Non-pigmented ciliary epithelial cell (primary cell): ENCODE measurements at regions not wholly inside any gene's neighbourhood (a gene's known extent, or its start where the extent isn't known, plus 50 kb on each side); places are given as distances from the start of the nearest gene placed in this dataset.
A peak's percentile ranks its signal among the peaks of the same experiment; 100 is the strongest.

Experiments
- DNase-seq: peaks from one replicate; pipeline ENCODE4 v3.0.0-alpha.2; 2010; ENCODE audit warnings: low read depth

GRCh38 chr17:65405563-65405962 lies 155.9 kb downstream of the AXIN2 start:
- DNase-seq: no peak

GRCh38 chr17:65404761-65405160 lies 156.7 kb downstream of the AXIN2 start:
- no peak for DNase-seq

- DNase-seq: no peak
These were observed 157.8 kb downstream of the AXIN2 start for GRCh38 chr17:65403626-65404025.

DNA sequence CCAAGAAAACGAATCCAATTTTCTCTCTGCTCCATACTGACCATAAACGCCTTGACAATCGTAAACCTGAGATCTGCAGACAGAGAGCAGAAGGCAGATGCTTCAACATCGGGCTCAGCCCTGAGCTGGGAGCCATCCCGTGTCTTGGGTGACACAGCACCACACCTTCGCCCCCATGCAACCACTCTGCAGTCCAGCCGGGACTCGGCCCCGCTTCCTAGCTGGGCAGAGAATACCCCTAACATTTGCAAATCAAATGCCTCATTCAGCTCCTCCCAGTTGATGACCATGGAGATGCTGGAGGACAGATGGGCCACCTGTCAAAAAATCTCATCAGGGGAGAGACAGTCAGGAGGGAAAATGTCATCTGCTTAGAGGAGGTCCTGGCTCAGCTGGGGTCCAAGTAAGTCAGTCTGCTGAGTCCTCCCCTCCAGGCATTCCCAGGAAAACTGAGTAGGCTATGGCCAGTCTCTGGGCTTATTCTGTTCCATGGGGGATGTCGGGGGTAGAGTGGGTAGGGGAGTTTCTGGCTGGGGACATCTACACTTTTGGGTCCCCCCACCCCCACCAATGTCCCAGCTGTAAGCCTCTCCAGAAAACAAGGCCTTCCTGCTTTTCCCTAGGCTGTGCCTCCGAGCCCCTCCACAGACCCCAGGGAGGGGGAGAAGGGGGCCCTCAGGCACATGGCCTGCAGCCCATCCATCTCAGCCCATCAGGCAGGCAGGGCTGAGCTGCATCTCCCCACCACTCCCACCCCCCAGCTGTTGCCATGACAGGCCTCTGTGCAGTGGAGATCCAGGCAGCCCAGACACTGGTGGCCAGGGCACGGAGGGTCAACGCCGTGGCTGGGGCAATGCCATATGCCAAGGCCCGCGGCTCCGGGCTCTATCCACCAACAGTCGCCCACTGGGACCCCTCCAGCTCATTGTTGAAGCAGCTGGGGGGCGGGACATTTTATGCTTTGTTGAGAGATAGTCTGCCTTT lies 158.6 kb downstream of the AXIN2 start:
- DNase-seq: no peak

DNA sequence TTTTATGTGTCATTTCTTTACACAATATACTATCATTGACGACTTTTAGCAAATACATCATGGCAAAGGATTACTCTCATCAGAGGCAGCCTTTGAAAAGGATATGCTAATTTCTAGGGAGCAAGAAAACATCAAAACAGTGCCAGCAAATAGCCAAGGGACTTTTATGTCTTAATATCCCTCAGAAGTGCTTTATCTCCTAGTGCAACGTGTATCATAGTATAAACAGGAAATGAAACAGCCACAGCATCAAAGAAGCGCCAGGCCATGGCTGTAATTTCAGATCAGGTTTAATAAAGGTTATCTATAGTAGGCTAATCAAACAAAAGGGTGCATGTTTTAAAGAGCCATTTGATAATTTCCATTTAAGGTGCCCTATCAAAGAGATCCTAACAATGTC lies 159.9 kb downstream of the AXIN2 start:
- DNase-seq: no peak

GRCh38 chr17:65400701-65401100 lies 160.7 kb downstream of the AXIN2 start:
- DNase-seq: no peak

- no peak for DNase-seq
These were observed 163.2 kb downstream of the AXIN2 start for GRCh38 chr17:65398040-65398787.

DNA sequence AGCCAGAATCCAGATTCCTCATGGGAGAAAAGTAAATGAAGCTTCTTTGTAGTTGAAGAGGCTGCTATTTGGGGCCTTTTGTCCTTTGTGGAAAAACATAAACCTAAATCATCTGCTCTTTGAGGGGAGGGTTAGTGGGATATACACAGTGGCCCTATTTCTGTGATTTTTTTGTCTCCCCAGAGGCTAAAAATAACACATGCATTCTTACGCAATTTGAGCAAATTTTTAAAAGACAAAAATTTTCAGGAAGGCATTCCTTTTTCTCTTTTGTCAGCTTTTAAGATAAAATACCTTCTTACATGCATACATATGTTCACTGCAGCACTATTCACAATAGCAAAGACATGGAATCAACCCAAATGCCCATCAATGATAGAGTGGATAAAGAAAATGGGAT lies 165.5 kb downstream of the AXIN2 start:
- no peak for DNase-seq

- DNase-seq: no peak
These were observed 166.5 kb downstream of the AXIN2 start for GRCh38 chr17:65394811-65395472.

- DNase-seq: no peak
These were observed 167.9 kb downstream of the AXIN2 start for GRCh38 chr17:65393514-65393913.

DNA sequence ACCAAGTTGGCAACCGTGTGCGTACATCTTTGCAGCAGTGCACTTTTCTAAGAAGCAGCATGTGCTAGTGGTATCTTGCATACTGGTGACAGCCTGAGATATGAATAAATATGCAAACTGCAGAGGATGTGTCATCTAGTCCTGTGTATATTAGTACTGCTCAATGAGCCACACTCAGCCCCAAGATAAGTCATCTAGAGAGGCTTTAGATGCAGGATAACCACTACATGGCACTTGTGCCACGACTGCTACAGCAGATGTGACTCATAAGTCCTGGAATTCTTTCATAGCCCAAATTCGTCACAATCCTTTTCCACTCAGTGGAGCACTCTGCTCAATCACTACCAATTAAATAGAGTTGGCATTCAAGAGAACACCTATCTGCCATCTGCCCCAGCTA lies 171.5 kb downstream of the AXIN2 start:
- peak; percentile 65 for DNase-seq

DNA sequence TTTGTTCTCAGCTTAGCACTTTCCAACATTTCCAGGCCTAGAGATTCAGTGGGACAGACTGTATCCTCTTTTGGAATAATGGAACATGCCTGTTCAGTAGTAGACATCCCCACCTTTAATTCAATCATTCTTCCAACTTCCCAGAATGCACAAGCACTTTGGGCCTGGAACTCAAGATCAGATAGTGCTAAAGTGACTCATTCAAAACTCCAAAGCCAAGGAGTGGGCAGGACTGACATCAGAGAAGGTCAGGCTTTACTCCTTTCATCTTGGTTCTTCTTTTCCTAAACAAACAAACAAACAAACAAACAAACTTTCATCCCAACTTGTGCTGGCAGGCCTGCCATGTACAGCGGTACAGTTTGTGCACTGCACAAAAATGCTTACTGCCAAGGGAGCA lies 172.0 kb downstream of the AXIN2 start:
- no peak for DNase-seq

- no peak for DNase-seq
These were observed 172.5 kb downstream of the AXIN2 start for GRCh38 chr17:65388911-65389310.

DNA sequence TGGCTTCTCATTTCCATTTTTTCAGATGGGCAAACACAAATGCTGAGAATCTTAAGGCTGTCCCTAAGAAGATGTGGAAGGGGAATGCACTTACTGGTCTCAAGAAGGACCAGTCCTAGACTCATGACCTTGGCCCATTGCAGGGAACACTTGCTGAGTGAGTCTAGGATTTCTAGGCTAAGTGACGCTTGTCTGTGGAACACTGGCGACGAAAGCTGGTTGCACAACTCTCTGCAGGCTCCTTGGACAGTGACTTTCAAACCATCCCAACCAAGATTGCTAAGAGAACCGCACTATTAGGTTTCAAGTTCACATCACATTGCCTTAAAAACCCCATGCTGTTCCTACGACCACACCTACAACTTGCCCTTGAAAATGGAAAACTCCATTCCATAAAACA lies 174.1 kb downstream of the AXIN2 start:
- DNase-seq: no peak

DNA sequence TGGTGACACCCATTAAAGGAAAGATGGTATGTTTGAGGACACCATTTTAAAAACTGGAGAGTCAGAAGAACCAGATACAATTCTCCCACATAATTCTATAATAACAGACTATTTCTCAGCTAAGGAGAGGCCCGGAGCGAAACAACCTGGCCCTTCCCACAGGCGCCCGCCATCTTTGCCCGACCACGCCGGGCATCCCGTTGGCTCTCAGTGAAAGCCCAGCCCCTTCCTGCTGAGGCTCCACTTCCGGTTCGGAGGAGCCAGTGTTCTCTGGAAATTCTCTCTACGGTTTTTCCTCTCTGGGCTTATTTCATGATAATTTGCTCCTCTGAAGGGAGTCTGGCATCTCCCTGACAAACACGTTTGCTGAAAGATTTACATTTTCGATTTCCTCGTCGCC lies 175.7 kb downstream of the AXIN2 start:
- DNase-seq: no peak

DNA sequence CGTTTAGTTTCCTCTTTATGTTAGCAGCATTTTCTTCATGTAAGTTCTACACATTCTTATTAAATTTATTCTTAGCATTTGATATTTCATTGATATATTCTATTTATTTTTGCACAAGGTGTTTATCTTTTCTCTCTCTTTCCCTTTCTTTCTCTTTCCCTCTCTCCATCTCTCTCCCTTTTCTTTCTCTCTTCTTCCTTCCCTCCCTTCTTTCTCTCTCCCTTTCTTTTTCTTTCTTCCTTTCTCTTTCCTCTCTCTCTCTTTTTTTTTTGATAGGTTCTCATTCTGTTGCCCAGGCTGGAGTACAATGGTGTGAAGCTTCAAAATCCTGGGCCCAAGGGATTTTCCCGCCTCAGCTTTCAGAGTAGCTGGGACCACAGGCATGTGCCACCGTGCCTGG lies 176.4 kb downstream of the AXIN2 start:
- DNase-seq: no peak

- DNase-seq: no peak
These were observed 180.3 kb downstream of the AXIN2 start for GRCh38 chr17:65381152-65381551.

DNA sequence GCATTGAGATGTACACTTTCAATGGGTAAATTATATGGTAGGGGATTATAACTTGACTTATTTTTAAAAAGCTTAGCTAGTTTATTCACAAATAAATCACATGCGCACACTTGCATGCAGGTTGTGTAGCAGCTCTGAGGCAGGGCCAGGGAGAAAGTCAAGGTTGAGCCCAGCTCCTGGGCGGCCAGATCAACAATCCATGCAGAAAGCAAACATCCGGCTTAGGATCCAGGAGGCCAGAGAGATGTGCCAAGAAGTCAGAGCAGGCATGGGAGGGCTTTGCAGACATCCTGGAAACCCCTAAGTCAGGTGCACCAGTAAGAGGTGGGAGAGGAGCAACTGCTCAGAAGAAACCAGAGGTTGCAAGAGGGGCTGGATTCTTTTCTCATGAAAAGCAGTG lies 186.5 kb downstream of the AXIN2 start:
- no peak for DNase-seq

GRCh38 chr17:65371702-65372101 lies 189.7 kb downstream of the AXIN2 start:
- no peak for DNase-seq

DNA sequence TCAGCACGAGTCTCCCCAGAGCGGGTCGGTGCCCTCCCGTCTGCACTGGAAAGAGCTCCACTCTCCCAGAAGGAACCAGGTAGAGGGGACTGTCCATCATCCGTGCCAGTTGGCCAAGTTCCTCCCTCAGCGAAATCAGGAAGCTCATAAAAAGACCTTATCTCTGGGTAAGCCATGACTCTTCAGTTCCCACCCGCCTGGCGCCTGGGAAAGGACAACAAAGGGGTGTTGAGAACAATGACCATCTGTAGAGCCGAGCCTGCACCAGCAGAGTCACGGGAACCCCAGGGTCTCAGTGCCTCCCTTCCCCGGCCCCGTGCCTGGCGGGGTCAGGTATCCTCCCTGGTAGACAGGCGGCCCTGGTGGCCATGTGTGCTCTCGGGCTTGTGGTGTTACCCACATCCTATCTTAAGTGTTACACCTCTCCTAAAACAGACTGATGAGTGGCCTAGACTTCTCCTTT lies 190.7 kb downstream of the AXIN2 start:
- no peak for DNase-seq

DNA sequence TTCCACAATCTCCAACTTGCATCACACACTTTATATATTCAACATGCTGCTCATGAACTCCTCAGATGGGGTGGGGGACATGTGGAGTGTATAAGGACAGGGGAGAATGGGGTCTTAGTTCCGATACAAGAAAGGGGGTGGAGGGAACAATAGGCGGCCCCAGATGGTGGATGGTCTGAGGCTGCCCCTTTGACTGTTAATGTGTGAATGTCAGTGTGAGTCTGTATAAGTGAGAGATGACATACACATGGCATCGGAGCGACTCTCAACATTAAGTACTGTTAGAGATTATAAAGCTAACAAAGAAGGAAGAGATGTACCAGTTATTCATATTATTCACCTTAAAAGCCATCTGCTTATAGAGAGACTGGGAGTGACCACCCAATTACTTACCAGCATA lies 193.1 kb downstream of the AXIN2 start:
- no peak for DNase-seq

- DNase-seq: no peak
These were observed 195.2 kb downstream of the AXIN2 start for GRCh38 chr17:65366102-65366844.
